ENCODE measurements at regions not wholly inside any gene's neighbourhood (a gene's known extent, or its start where the extent isn't known, plus 50 kb on each side); places are given as distances from the start of the nearest gene placed in this dataset.

DNA sequence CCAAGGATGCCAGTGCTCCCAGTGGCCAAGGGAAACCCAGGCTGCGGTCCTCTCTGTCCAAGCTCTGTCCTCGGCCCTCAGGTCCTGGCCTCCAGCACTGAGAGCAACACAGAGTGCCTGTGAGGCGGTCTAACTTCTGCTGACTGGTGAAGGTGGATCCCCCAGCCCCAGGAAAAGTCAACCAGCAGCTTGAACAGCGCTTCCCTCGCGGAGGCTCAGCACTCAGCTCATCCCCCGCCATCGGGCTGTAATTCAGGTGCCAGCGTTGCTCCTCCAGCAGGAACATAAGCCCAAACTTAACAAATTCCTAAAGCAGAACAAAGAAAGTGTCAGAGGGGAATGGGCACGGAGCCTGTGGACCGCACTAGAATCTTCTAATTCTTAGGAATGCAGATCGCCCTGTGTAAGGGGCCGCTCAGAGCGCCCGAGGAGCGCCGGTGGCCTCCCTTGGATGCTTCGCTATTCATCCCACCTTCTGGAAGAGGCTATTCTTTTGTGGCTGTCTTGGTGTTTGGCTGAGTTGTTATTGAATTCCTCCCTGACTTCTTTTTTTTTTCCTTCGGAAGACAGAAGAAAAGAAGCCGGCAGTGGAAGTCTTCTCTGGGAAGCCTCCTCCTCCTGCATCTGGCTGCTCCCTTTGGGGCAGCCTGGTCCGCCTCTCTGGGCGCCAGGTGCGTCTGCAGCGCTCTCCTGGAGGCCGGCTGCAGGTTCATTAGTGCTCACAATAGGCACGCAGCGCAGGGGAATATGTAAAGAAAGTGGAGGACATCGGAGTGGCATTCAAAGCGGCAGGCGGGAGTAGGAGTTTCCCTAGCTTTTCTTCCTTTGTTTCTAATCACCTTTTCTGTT, 905.6 kb downstream of the TSN start (continued):
- TF ChIP-seq YY1 (IDR thresholded peaks at IDR 0.05; ENCODE audit: low read depth, low read length) (peak; percentile 59), JUND (IDR thresholded peaks at IDR 0.05; ENCODE audit: low read length) (peak; percentile 47; the same call in 1 of the 2 replicates), EGR1 (IDR thresholded peaks at IDR 0.05; ENCODE audit: borderline replicate concordance, low read depth, low read length) (no peak), GABPA (IDR thresholded peaks at IDR 0.05; ENCODE audit: borderline replicate concordance, insufficient read depth, low read length) (no peak), POU5F1 (IDR thresholded peaks at IDR 0.05; ENCODE audit: low read depth, low read length) (no peak), SRF (IDR thresholded peaks at IDR 0.05; ENCODE audit: low read depth, low read length) (no peak), CBX8 (IDR thresholded peaks at IDR 0.05; ENCODE audit: borderline replicate concordance, low read depth, low read length) (no peak), JUN (IDR thresholded peaks at IDR 0.05; ENCODE audit: low read depth, low read length) (no peak), TAF1 (IDR thresholded peaks at IDR 0.05; ENCODE audit: low read depth, low read length) (peak; percentile 68), SUZ12 (IDR thresholded peaks at IDR 0.05; ENCODE audit: low read length) (no peak), HDAC6 (IDR thresholded peaks at IDR 0.05; ENCODE audit: low read depth, low read length) (no peak), SP2 (IDR thresholded peaks at IDR 0.05; ENCODE audit: low read length) (no peak), TEAD4 (IDR thresholded peaks at IDR 0.05; ENCODE audit: low read depth, low read length) (0 out of 2 replicates have a peak, but pooled peaks have one; percentile 5), FOSL1 (IDR thresholded peaks at IDR 0.05; ENCODE audit: insufficient read depth, low read depth, low read length) (no peak), ASH2L (IDR thresholded peaks at IDR 0.05; ENCODE audit: low read length) (peak; percentile 78), CHD1 (IDR thresholded peaks at IDR 0.05; ENCODE audit: low read depth, low read length) (no peak), TBP (IDR thresholded peaks at IDR 0.05; ENCODE audit: low read depth, low read length) (peak; percentile 57), EP300 (IDR thresholded peaks at IDR 0.05; ENCODE audit: borderline replicate concordance in 1 of 2, low read depth in 2 of 2, low read length in 2 of 2) (no peak; a peak in 1 of 3 replicates)
- TF ChIP-seq, protein P1, sequence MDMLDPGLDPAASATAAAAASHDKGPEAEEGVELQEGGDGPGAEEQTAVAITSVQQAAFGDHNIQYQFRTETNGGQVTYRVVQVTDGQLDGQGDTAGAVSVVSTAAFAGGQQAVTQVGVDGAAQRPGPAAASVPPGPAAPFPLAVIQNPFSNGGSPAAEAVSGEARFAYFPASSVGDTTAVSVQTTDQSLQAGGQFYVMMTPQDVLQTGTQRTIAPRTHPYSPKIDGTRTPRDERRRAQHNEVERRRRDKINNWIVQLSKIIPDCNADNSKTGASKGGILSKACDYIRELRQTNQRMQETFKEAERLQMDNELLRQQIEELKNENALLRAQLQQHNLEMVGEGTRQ (IDR thresholded peaks at IDR 0.05; ENCODE audit: low read length) = no peak
- TF ChIP-seq, protein P2, sequence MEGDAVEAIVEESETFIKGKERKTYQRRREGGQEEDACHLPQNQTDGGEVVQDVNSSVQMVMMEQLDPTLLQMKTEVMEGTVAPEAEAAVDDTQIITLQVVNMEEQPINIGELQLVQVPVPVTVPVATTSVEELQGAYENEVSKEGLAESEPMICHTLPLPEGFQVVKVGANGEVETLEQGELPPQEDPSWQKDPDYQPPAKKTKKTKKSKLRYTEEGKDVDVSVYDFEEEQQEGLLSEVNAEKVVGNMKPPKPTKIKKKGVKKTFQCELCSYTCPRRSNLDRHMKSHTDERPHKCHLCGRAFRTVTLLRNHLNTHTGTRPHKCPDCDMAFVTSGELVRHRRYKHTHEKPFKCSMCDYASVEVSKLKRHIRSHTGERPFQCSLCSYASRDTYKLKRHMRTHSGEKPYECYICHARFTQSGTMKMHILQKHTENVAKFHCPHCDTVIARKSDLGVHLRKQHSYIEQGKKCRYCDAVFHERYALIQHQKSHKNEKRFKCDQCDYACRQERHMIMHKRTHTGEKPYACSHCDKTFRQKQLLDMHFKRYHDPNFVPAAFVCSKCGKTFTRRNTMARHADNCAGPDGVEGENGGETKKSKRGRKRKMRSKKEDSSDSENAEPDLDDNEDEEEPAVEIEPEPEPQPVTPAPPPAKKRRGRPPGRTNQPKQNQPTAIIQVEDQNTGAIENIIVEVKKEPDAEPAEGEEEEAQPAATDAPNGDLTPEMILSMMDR (IDR thresholded peaks at IDR 0.05; ENCODE audit: control extremely low read depth in 1 of 3, insufficient read depth in 1 of 3, low read depth in 1 of 3, low read length in 3 of 3) = no peak
- TF ChIP-seq, protein P3, sequence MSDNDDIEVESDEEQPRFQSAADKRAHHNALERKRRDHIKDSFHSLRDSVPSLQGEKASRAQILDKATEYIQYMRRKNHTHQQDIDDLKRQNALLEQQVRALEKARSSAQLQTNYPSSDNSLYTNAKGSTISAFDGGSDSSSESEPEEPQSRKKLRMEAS (IDR thresholded peaks at IDR 0.05) = no peak
